HG03066 (cell line): ENCODE measurements at regions not wholly inside any gene's neighbourhood (a gene's known extent, or its start where the extent isn't known, plus 50 kb on each side); places are given as distances from the start of the nearest gene placed in this dataset.
"Not testable (repeated sequence)": the region's sequence is repeated elsewhere in the genome, so short reads cannot be mapped to it uniquely, and the experiment has no call there.

Source experiments
- ATAC-seq: cut with Tn5 transposase; IDR thresholded peaks from one replicate; pipeline ENCODE4 v1.9.1; 2021; ENCODE audit warnings: low read depth; ENCODE audit not compliant: unreplicated experiment

DNA sequence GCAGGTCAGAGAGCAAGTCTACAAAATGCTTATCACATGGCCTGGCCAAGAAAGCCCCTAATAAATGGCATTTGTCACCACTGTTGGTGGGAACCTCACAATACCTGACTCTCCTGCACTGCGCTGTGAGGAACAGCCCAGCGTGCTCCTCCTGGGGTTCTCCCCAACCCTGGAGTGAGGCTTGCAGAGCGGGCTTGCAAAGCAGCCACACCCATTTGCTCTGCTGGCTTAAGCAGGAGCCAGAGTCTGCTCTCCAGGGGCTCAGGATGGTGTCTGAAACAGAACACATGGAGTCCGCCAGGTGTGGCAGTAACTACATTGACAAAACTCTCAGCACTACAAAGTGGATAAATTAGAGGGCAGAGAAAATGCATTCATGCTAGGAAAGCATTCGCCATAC is 331.0 kb upstream of the CCL2 start:
- no peak for ATAC-seq

DNA sequence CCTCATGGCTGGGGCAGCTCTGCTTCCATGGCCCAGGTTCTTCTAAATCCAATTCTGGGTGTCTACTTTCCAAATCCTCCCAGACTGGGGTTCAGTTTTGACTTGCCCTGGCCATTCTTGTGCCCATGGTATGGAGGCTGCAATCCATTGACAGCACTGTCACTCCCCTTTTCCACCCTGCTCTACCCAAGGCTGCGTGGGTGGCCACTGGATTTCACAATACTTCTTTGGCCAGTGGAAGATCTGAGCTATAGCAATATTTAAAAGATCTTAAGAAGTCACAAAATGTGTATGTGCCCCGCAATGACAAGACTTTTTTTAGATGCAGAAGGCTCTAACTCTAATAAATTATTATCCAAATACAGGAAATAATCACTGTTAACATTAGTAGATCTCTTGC is 329.4 kb upstream of the CCL2 start:
- ATAC-seq = no peak

DNA sequence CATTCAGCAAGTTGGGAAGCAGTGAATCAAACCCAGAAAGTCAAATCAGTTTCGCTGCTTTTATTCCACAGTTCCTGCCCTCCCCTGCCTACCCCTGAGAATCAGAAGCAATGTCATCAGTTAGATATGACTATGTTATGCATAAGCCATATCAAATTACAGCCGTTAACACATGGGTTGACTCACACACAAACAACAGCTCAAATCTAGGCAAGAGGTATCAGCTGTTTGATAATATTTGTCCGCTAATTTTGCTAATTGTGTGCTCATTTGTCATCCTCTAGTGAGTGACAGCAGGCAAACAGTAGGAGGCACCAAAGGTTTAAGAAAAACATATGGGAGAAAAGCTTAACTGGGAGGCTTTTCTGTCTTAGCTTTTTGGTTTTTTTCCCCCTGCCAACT is 327.4 kb upstream of the CCL2 start:
- ATAC-seq = no peak

DNA sequence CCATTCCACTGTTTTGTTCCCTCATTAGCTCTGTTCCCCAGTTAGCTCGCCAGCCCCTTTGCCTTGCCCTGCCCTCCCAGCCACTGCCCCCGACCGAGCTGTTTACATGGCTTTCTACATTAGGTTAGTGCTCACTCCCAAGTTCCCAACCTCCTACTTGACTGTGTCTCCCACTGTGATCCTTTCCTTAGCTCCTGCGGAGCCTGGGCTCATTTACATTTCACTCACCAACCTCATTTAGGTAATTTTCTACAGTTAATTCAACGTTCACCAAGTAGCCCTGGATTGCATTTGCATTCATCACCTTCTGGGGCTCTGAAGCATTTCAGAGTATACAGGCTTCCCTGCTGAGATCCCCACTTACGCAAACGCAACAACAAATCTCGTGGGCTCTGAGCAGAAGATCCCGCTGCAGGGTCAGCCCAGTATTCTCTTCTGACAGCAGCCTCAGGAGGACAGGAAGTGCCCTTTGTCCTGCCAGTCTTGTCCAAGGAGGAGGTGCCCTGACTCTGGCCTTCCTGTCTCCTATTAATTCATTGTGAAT is 325.8 kb upstream of the CCL2 start:
- no peak for ATAC-seq

DNA sequence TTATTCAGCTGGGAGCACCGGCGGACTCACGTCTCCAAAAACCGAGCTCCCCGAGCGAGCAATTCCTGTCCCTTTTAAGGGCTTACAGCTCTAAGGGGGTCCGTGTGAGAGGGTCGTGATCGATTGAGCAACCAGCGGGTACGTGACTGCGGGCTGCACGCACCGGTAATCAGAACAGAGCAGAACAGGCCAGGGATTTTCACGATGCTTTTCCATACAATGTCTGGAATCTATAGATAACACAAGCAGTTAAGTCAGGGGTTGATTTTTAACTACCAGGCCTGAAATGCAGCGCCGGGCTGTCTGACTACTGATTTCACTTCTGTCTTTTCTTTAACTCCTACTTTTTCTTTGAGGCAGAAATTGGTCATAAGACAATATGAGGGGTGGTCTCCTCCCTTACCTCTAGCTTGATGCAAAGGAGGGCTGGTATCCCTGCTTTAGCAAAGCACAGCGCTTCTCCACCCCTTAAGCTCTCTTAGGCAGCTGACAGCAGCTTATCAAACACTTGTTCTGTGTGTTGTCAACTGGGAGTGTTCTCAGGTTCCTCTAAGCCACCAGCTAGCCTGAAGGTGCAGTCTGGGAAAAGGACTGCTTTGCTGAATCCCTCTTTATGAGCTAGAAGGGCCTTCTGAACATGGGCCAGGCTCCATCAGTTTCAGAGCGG is 323.8 kb upstream of the CCL2 start:
- ATAC-seq = not testable (repeated sequence)

DNA sequence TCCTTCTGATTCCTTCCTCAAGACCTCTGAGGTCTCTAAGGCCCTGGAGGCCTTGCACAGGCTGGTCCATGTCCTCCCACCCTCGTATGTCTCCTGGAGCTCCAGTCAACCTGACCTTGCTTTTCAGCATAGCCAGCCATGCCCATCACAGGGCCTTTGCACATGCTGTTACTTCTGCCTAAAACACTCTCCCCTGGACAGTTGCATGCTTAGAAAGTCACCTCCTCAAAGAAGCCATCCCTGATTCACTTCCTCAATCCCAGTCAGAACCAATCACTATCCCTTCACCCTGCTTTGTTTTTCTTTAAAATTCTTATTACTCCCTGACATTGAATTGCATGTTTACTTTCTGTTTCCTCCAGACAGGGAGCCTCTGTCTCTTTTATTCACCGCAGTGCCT is 322.1 kb upstream of the CCL2 start:
- ATAC-seq = no peak

DNA sequence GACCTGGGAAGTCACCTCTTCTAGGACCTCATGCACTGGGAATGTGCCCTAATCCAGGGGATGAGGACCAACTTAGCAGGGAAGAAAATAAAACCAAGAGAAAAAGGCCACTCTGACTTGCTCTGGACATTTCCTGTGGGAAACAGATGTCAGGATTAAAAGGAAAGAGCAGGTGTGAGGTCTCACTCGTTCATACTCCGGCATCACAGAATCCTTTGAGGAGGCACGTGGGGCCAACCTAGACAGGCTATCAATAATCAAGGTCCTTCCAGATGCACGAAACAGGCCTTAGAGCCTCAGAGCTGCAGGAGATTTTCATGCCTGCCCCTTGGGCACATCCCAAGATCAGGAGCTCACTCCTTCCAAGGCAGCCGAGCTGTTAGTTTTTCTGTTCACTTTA is 321.5 kb upstream of the CCL2 start:
- no peak for ATAC-seq

DNA sequence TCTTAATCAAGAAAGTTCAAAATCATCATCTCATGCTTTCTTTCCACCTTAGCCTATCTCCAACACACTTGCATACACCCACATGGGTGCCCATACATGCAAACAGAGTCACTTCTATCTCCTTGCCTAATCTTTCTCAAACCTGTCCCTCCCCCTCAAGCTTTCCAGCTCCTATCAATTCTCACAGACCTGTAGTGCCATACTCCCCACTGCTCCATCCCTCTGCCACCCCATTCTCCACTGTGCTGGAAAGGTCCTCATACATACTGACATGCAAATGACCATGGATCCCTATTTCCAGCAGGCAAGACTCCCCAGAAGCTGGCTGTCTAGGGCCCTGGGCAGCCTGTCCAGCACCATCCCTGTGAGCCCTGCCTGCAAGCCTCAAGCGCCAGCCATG is 320.4 kb upstream of the CCL2 start:
- no peak for ATAC-seq

DNA sequence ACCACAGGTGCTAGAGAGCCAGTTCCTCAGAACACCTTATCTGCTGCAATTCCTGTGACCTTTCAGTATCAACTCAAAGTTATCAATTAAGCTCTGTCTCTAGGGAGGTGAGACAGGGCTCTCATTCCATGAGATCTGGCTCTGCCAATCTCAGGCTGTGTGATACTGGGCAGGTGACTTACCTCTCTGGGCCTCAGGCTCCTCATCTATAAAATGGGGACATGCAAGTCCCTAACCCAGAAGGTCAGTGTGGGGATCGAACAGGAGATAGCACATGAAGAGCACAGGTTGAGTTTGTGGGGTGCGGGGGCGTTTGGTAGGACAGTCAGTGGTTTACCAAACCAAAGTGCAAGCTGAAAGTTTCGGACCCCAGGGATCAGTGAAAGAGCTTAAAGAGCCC is 319.3 kb upstream of the CCL2 start:
- ATAC-seq = no peak

DNA sequence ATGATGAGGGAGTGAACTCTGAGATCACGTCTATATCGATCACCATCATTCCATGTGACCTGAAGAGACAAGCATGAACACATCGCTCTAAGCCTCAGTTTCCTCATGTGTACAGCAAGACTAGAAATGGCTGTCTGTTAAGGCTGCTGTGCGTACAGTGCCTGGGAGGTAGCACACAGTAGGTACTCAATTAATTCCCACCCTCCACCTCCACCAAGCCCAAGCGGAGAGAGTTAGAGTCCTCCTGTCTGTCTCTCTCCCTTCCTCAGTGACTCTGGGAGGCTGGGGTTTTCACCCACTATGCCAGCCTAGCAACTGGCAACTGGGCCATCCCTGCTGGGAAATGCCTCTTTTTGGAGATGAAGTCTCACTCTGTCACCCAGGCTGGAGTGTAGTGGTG is 318.3 kb upstream of the CCL2 start:
- no peak for ATAC-seq

DNA sequence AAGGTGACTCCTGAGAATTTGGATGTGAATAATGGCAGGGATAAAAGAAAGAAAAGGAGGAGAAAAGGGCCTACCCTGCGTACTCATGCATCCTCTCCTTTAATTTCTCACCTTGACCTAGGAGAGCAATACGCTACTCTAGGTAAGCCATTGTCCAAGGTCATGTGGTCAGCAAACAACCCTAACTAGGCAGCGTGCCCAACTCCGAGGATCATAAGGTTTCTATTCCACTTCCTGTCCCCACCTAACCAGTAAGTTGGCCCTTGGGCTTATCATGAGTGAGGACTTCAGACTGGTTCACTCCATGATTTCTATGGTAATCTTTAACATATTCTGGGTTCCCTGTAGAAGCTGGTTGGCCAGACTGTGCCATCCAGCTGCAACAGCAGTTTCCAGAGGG is 315.1 kb upstream of the CCL2 start:
- ATAC-seq = no peak

DNA sequence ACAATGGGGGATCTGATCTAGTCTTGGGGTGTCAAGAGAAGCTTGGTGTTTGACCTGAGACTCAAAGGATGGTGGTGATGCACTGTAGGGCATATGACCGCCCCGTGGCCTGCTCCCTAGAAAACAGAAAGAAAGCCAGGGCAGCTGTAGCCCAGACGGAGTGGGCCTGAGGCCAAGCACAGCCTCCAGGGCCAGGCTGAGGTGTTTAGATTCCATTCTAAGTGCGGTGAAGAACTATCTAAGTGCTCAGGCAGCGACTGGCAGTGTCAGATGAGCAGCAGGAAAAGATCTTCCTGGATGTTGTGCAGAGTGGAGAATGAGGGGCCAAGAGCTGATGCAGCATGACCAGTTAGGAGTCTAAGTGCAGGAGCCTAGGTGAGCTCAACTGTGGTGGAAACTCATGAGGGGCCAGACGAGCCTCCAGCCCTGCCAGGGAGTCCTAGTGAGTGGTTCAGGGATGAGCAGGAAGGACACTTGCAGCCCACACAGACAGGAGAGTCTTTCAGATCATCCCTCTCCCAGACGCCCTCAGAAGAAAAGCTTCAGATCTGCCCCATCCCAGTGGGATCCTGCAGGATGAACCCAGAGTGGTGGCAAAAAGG is 314.2 kb upstream of the CCL2 start:
- no peak for ATAC-seq

DNA sequence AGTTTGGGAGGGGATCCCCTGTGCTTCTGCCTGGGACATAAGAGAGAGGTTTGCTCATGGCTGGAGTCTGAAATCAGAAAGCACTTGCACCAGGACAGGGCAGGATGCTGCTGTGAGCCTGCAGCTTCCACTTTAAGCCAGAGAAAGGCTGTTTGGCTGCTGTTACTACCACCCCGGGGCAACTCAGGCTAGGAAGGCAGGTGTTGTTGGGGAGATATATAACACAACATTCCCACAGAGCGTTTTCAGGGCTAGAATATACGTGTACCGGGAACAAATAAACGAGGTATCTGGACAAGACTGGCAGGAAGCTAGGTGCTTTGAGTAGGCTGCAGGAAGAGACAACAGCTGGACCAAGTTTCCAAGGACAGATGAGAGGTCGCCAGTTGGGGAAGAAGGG is 313.3 kb upstream of the CCL2 start:
- ATAC-seq = no peak

DNA sequence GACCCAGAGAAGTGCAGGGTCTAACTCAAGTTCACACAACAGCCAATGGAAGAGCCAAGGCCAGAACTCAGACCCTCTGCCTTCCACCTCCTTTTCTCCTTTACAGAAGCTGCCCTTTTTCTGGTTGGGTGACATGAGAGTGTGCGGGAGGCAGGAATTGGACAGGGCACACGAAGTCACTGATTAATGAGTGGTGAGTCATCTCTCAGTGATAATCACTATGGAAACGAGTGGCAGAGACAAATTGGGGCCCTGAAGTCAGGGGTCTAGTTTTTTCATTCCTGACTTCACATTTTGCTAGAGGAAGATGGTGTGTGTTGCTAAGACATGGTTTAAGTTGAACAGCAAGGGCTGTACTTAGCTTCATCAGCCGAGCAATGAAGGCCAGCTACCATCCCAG is 312.7 kb upstream of the CCL2 start:
- no peak for ATAC-seq

DNA sequence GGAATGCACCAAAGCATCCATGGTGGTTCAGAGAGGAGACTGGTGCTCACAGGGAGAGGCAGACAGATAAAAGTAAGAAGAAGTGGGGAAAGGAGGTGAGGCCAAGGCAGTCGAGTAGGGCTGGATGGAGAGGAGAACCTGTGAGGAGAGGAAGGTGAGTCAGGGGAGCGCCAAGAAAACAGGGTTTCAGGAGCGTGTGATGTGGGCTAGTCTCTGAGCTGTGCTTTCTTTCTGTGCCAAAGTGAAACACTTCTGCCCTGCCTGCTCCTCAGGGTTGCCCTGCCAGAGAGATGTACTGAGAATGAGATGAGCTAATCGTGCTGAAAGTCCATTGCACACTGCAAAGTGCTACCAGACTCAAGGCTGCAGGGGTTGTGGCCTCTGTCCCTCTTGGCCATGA is 310.7 kb upstream of the CCL2 start:
- no peak for ATAC-seq

DNA sequence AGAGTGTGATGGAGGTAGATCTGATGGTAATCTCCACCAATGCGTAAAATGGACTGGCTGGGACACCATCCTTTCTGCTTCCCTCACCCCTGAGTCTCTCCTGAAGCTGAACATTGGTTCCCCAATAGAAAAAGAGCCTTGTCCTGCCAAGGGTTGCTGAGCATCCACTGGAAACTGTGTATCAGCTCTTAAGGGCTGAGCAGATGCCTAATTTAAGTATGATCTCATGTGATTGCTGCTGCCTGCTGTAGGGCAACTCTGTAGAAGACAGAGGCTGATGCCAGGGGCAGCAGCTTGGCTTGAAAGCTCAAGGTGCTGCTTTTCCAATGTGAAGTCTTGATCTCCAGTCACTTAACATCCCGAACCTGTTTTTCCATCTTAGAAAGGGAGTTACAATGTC is 310.3 kb upstream of the CCL2 start:
- ATAC-seq = no peak

DNA sequence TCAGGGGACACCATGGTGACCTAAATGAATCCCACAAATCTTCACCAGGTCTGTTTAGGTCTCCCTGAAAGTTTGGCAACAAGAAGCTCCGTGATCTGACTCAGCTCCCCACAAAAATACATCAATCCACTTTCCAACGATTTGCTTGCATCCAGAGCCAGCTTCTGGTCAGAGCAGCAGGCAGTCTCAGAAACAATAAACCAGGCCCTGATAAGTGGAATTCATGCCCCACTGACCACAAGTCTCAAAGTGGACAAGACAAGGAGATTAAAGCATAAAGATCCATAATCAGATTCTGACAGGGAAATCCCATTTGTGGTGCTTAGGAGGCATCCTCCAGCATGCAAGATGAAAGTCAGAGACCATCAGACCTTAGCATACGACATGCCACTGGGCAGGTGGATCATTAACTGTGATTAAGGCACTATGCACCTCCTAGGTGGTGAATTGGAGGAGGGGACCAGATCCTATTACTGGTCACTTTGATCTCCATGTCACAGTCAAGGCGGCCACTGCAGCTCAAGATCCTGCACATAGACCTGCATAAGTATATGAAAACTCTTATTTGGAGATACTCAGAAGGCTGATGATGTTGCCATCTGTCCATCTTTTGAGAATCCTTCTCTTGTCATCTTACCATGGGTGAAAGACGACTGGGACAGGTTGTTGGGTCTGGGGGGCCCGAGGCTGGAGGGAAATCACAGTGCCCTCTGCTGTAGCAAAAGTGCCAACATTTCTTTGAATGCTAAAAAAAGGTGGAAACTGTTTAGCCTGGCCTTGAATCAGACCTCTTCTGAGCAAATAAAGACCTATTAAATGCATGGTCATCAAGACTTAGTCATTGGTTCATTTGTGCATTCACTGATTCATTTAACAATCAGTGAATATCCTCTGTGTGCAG is 309.2 kb upstream of the CCL2 start:
- ATAC-seq = no peak

DNA sequence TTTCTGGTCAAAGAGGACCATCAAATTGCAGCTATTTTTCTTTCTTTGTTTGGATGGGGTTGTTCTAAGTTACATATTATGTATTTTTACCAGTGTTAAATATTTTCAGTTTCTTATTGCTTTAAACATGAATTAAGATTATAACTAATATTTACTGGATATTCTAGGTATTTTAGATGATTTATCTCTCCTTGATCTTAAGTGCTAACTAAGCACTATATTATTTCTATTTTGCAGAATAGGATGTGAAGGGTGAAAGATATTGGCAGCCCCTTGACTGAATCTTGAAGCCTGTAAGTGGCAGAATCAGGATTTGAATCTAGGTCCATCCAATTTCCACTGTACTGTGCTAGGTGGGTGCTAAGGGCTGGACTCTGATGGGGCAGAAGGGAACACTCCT is 307.3 kb upstream of the CCL2 start:
- ATAC-seq = no peak

DNA sequence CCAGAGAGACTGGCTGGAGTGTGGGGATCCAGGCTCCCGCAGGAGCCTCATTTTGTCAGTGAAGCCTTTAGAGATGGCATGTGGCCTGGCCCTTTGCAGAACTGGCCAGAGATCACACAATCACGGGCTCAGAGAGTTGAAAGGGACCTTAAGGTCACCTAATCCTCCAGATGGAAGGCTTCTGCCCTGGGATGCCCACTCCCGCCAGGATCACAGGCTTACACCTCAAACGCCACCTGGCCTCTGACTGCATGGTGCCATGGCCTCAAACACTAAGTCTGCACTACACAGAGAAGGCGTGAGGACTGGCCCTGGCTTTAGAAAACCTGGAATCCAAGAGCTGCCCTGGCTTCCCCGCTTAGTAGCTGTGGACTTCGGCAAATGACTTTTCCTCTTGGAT is 306.8 kb upstream of the CCL2 start:
- no peak for ATAC-seq

DNA sequence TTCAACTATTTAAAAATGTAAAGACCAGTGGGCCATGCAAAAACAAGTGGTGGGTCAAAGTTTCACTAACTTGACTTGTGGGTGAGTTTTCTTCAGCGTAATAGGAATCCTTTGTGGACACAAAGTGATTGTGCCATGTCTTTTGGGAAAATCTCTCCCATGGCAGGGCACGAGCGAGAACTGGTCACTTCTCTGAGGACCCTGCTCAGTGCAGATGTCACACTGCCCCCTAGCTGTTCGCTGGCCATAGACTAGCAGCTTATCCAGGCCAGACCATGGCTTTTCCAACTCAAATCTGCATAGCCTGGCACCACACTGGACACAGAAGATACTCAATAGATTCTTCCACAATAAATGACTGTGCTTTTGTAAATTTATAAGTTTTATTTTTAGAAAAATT is 306.0 kb upstream of the CCL2 start:
- ATAC-seq = no peak

DNA sequence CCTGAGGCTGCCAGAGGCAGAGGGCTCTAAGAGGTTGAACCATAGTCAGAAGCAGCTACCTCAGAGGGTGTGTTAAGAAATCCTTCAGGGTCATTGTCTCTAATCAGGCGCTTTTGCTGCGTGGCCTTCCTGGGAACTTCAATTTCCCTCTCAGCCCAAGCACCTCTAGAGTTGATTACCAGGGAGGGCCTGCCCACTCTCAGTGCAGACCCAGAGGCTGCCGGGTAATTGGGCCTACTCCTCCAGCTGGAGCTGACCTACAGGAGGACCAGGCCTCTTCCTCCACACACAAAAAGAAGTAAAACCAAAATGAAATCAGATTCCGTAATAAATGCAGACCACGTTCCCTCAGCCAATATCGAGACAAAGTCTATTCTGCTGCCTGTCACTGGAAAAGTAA is 305.0 kb upstream of the CCL2 start:
- ATAC-seq = no peak

DNA sequence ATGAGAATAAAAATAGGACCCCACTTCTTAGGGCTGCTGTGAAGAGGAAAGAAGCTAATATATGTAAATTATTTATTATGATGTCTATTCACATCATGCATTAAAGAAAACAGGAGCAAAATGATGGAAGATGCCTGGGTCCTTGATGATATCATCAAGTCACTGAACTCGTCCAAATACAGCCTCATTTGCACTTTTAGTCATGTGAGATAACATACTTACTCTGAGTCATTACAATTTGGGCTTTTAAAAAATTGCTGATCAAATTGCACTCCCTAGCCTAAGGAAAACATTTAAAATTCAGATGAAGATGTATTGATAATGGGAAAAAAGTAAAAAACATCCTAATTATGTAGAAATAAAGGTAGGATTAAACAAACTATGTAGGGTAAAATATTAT is 302.7 kb upstream of the CCL2 start:
- no peak for ATAC-seq
